GM06990 (cell line): ENCODE measurements at regions not wholly inside any gene's neighbourhood (a gene's known extent, or its start where the extent isn't known, plus 50 kb on each side); places are given as distances from the start of the nearest gene placed in this dataset.

Experiments used
- DNase-seq: peaks from one replicate; pipeline ENCODE4 v3.0.0-alpha.2; 2011; ENCODE audit not compliant: insufficient read length; ENCODE audit errors: extremely low read depth
- H3K27me3 ChIP-seq: replicated peaks from 2 replicates; pipeline ENCODE4 v1.6.0; 2011; ENCODE audit warnings: low read length; ENCODE audit not compliant: control insufficient read depth, insufficient read depth
- H3K36me3 ChIP-seq: 2 replicates; pipeline ENCODE4 v1.5.1; 2011; ENCODE audit warnings: low read length; ENCODE audit not compliant: control insufficient read depth, insufficient read depth
- H3K4me3 ChIP-seq: replicated peaks from 2 replicates; pipeline ENCODE4 v1.5.1; 2011; ENCODE audit warnings: low read depth, mild to moderate bottlenecking, control low read depth, low read length
- TF ChIP-seq, protein P1 (sequence below): IDR thresholded peaks from 2 replicates; pipeline ENCODE4 v1.5.1; 2011; ENCODE audit warnings: low read length, control low read depth, mild to moderate bottlenecking, inconsistent platforms; ENCODE audit not compliant: insufficient read depth, poor library complexity, severe bottlenecking

DNA sequence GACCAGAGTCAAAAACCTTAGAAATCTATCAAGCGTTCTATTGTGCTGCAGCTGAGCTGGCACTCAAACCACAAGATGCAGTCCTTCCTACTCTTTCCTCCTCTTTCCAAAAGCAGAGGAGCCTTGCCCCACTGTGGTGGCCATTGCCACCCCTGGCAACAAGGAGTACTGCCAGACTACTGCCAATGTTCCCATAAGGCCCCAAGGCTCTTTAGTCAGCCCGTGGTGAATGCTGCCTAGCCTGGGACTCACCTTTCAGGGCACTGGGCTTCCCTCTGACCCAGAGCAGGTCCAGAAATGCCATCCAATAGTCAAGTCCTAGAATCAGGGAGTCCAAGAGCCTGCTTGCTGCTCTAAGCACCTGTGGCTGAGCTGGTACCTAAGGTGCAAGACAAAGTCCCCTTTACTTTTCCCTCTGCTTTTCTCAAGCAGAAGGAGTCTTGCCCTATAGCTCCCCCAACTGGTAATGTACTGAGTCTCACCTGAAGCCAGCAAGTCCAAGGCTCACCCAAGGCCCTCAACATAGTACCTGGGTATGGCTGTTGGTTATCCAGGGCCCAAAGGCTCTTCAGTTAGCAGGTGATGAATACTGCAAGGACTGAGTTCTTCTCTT lies 219.4 kb downstream of the ATPSCKMT start:
- no peak overlapping the region for H3K4me3 ChIP-seq
- H3K27me3 ChIP-seq, result no peaks in the 10 kb centered on the region
- DNase-seq, result no peak
- H3K36me3 ChIP-seq, result no peaks in the 10 kb centered on the region
- TF ChIP-seq, protein P1, sequence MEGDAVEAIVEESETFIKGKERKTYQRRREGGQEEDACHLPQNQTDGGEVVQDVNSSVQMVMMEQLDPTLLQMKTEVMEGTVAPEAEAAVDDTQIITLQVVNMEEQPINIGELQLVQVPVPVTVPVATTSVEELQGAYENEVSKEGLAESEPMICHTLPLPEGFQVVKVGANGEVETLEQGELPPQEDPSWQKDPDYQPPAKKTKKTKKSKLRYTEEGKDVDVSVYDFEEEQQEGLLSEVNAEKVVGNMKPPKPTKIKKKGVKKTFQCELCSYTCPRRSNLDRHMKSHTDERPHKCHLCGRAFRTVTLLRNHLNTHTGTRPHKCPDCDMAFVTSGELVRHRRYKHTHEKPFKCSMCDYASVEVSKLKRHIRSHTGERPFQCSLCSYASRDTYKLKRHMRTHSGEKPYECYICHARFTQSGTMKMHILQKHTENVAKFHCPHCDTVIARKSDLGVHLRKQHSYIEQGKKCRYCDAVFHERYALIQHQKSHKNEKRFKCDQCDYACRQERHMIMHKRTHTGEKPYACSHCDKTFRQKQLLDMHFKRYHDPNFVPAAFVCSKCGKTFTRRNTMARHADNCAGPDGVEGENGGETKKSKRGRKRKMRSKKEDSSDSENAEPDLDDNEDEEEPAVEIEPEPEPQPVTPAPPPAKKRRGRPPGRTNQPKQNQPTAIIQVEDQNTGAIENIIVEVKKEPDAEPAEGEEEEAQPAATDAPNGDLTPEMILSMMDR, result peak; percentile 38

DNA sequence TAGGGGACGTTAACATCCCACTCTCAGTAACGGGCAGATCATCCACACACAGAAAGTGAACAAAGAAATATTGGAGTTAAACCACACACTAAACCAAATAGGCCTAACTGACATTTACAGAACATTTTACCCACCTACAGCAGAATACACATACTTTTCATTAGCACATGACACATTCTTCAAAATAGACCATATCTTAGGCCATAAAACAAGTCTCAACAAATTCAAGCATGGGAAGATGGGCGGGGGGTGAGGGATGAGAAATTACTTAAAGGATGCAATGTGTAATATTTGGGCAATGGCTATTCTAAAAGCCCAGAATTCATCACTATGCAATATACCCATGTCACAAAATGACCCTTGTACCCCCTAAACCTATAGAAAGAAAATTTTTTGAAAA lies 226.2 kb downstream of the ATPSCKMT start:
- no peak for DNase-seq
- Histone ChIP-seq H3K27me3 (no peaks in the 10 kb centered on the region), H3K4me3 (no peak overlapping the region), H3K36me3 (no peaks in the 10 kb centered on the region)
- TF ChIP-seq, protein P1, result no peak

DNA sequence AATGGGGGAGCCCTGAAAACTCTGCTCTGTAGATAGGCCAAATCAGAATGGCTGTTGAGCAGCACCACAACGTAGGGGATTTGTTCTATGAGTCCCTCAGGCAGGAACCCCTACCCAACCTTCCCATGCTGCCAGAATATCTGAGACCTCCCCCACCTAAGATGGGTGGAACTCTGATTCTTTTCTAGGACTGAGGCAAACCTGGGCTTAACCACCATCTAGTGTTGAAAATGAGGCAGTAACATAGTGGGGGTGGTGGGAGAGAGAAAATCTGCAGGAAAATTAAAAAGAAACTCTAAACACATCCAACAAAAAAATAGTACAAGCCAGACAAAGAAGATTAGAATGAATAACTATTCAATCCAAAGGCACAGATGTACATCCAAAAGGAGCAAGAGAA lies 228.4 kb downstream of the ATPSCKMT start:
- TF ChIP-seq, protein P1, result peak; percentile 30
- no peak overlapping the region for H3K4me3 ChIP-seq
- no peak for DNase-seq
- no peaks in the 10 kb centered on the region for H3K27me3 ChIP-seq
- H3K36me3 ChIP-seq, result no peaks in the 10 kb centered on the region

DNA sequence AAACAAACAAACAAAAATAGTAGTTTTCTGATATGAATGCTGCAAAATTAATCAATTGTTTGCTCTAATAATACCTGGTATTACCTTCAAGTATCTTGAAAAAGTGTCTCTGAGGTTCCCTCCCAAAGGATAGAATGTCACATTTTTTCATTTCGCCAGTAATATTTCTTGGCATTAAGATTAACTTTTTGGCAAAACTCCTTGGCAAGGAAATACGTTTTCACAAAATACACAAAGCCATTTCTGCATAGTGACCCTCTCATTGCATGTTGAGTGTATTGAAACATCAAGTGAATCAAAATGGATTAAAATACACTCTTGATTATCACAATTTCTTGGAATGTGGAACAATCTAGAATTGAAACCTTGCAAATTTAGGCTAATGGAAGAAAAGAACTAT lies 230.5 kb downstream of the ATPSCKMT start:
- no peaks in the 10 kb centered on the region for H3K27me3 ChIP-seq
- H3K4me3 ChIP-seq, result no peak overlapping the region
- no peak for DNase-seq
- H3K36me3 ChIP-seq, result no peaks in the 10 kb centered on the region
- TF ChIP-seq, protein P1, result no peak

DNA sequence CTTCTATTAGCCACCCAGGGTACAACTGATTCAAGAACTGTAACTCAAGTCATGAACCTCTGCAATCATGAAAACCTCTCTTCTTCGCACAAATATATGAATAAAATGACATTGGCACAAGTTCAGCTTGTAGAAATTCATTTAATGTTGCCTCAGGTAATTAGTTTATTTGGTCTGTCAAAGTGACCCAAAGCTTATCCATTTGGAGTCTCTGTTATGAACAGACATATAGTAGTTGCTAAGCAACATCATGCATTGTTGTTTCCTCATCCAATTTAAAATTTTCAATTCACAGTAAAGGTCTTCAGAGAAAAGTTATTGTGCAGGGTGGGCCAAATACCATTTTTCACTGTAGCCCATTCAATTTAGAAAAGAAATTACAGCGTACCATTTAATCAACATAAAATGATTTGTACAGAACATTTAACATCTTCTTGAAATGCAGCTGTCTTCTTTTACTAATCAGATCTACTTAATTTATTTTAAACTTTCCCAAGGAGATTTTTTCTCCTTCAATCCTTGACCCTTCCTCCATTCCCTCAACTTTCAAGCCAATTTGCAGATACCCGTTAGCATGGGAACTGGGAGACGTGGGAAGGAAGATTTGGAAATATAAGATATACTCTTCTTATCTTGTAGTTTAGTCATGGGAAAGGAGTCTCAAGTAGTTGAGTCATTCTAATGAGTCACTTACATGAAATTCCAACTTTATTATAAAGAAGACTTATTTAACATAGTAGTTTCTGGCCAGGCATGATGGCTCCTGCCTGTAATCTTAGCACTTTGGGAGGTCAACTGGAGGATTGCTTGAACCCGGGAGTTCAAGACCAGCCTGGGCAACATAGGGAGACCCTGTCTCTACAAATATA lies 231.3 kb downstream of the ATPSCKMT start:
- Histone ChIP-seq H3K4me3 (no peak overlapping the region), H3K27me3 (no peaks in the 10 kb centered on the region), H3K36me3 (no peaks in the 10 kb centered on the region)
- DNase-seq, result no peak
- TF ChIP-seq, protein P1, result no peak
